ENCODE measurements at regions not wholly inside any gene's neighbourhood (a gene's known extent, or its start where the extent isn't known, plus 50 kb on each side); places are given as distances from the start of the nearest gene placed in this dataset.

- TF ChIP-seq POLR2A (IDR thresholded peaks at IDR 0.05) = no peak
- TF ChIP-seq CTCF (IDR thresholded peaks at IDR 0.05) = no peak
- TF ChIP-seq EP300 (IDR thresholded peaks at IDR 0.05) = no peak
These were observed 1351.9 kb upstream of the C9orf72 start for GRCh38 chr9:28925157-28925556.

All from ovary (tissue), 3 donors.